ENCODE measurements at regions not wholly inside any gene's neighbourhood (a gene's known extent, or its start where the extent isn't known, plus 50 kb on each side); places are given as distances from the start of the nearest gene placed in this dataset.

- TF ChIP-seq CTCF (IDR thresholded peaks at IDR 0.05; ENCODE audit: insufficient read depth, low read length, poor library complexity, severe bottlenecking) (no peak), EZH2phosphoT487 (conservative IDR thresholded peaks at IDR 0.05; ENCODE audit: low read length) (no peak)
These were observed 53.6 kb upstream of the PPARA start for GRCh38 chr22:46096706-46097230.

Data from SU-DHL-6 (cell line).